Adrenal gland (tissue), 9 donors: ENCODE measurements at regions not wholly inside any gene's neighbourhood (a gene's known extent, or its start where the extent isn't known, plus 50 kb on each side); places are given as distances from the start of the nearest gene placed in this dataset.

Experiments
- DNase-seq, 7 donors: peaks; one replicate each; pipeline ENCODE4 v3.0.0-alpha.2; 2019 to 2020
- H3K27ac ChIP-seq, 5 donors: fragments of 200-600 bp; sonication (generic) in 4 of 5; 1 replicate in 3 of 5; 2 replicates in 2 of 5; pipeline versions ENCODE4 v1.5.1 to v1.8.0; 2016 to 2020; ENCODE audit warnings: mild to moderate bottlenecking in 1 of 5
- H3K27me3 ChIP-seq: fragments of 200-600 bp; 2 replicates; pipeline ENCODE4 v1.8.0; 2021
- H3K36me3 ChIP-seq, 2 donors: fragments of 200-600 bp; replicated peaks in 1 of 2; 1 replicate in 1 of 2; 2 replicates in 1 of 2; pipeline versions ENCODE4 v1.5.1 to v1.8.0; 2018 to 2022
- H3K4me1 ChIP-seq, 2 donors: fragments of 200-600 bp; replicated peaks in 1 of 2; 1 replicate in 1 of 2; 2 replicates in 1 of 2; pipeline versions ENCODE4 v1.5.1 to v1.8.0; 2018 to 2021
- H3K4me3 ChIP-seq, 4 donors: fragments of 200-600 bp; sonication (generic) in 3 of 4; one replicate each; pipeline ENCODE4 v1.5.1; 2016 to 2018
- H3K9me3 ChIP-seq, 3 donors: fragments of 200-600 bp; sonication (generic) in 1 of 3; replicated peaks in 1 of 3; 1 replicate in 2 of 3; 2 replicates in 1 of 3; pipeline versions ENCODE4 v1.5.1 to v1.8.0; 2016 to 2021
- CTCF ChIP-seq, 6 experiments: fragments of 450-650 bp in 4 of 6; fragments of 200-600 bp in 2 of 6; sonication (generic) in 1 of 6; IDR thresholded peaks; 1 replicate in 5 of 6; 2 replicates in 1 of 6; pipeline versions ENCODE4 v1.5.1 to v1.8.0; 2016 to 2021; ENCODE audit warnings: antibody characterized with exemption in 6 of 6, mild to moderate bottlenecking in 2 of 6, moderate library complexity in 1 of 6
- POLR2A ChIP-seq, 2 donors: fragments of 450-650 bp; IDR thresholded peaks; one replicate each; pipeline ENCODE4 v1.6.1; 2017; ENCODE audit warnings: antibody characterized with exemption in 2 of 2, mild to moderate bottlenecking in 2 of 2, moderate library complexity in 1 of 2
- WGBS, 4 donors: extraction: QIAGEN DNeasy Blood & Tissue Kit in 2 of 4; methylation state at CpG; one replicate each; pipeline versions ENCODE4 v1.1.5 to v1.1.7; 2013 to 2017; 5-methylcytosine and 5-hydroxymethylcytosine counted together
- intact Hi-C, 2 donors: fragments of 100-400 bp; cut with DNase I; formaldehyde crosslinking; loops; one replicate each; pipeline versions ENCODE4 v1.14.1 to v1.15.0; 2022 to 2023
- donor health status: healthy with polysubstance abuse.
- donor health status: Bipolar disorder and iron deficiency.
- donor health status: DM: yes; HTN: yes; CAD: no.
- donor health status: DM: no; HTN: no; CAD: no.
- donor health status: DM: no; HTN: no; CAD: no.

- no peak for DNase-seq
- WGBS, 4 donors, result 77 to 80% (median 78%) methylated on average over 2 of the region's 2 CpGs
- Histone ChIP-seq H3K9me3 (no peaks in the 10 kb centered on the region), H3K27me3 (no peaks in the 10 kb centered on the region), H3K4me1 (no peaks in the 10 kb centered on the region), H3K36me3 (no peaks in the 10 kb centered on the region), H3K4me3 (no peak overlapping the region), H3K27ac (no peak overlapping the region)
- TF ChIP-seq CTCF (IDR thresholded peaks at IDR 0.05), result no peak
- no peak for TF ChIP-seq POLR2A (IDR thresholded peaks at IDR 0.05)
- intact Hi-C loops, result no loop called here
Observed at GRCh38 chr3:181805703-181806102, 94.0 kb downstream of the SOX2 start.

- Histone ChIP-seq H3K4me1 (no peaks in the 10 kb centered on the region), H3K9me3 (no peaks in the 10 kb centered on the region), H3K27ac (no peak overlapping the region), H3K36me3 (no peaks in the 10 kb centered on the region), H3K4me3 (no peak overlapping the region), H3K27me3 (no peaks in the 10 kb centered on the region)
- intact Hi-C loops, result no loop called here
- no peak for TF ChIP-seq CTCF (IDR thresholded peaks at IDR 0.05)
- TF ChIP-seq POLR2A (IDR thresholded peaks at IDR 0.05), result no peak
- no peak for DNase-seq
- 83 to 95% (median 90%) methylated on average over 5 of the region's 5 CpGs for WGBS, 4 donors
Observed at GRCh38 chr3:181808053-181808452, 96.3 kb downstream of the SOX2 start.

GRCh38 chr3:181823716-181824115, 112.0 kb downstream of the SOX2 start:
- TF ChIP-seq POLR2A (IDR thresholded peaks at IDR 0.05) (no peak), CTCF (IDR thresholded peaks at IDR 0.05) (no peak)
- intact Hi-C loops, result no loop called here

GRCh38 chr3:181824961-181825360, 113.2 kb downstream of the SOX2 start:
- intact Hi-C loops, result no loop called here
- no peaks in the 10 kb centered on the region for H3K36me3 ChIP-seq
- no peaks in the 10 kb centered on the region for H3K4me1 ChIP-seq
- H3K4me3 ChIP-seq, result no peak overlapping the region
- H3K27me3 ChIP-seq, result no peaks in the 10 kb centered on the region
- no peak for DNase-seq
- WGBS, 4 donors, result 81 to 85% (median 83%) methylated on average over 10 of the region's 10 CpGs
- H3K9me3 ChIP-seq, result no peaks in the 10 kb centered on the region
- TF ChIP-seq CTCF (IDR thresholded peaks at IDR 0.05) (no peak), POLR2A (IDR thresholded peaks at IDR 0.05) (no peak)
- no peak overlapping the region for H3K27ac ChIP-seq

More at GRCh38 chr3:181823716-181824115, 112.0 kb downstream of the SOX2 start:
- Histone ChIP-seq H3K27me3 (no peaks in the 10 kb centered on the region), H3K27ac (no peak overlapping the region), H3K36me3 (no peaks in the 10 kb centered on the region), H3K9me3 (no peaks in the 10 kb centered on the region), H3K4me3 (no peak overlapping the region), H3K4me1 (no peaks in the 10 kb centered on the region)
- WGBS, 4 donors, result 85 to 93% (median 89%) methylated on average over 4 of the region's 4 CpGs
- DNase-seq, result no peak
